Sigmoid colon (tissue), 4 donors: ENCODE measurements at regions not wholly inside any gene's neighbourhood (a gene's known extent, or its start where the extent isn't known, plus 50 kb on each side); places are given as distances from the start of the nearest gene placed in this dataset.

Experiments used
- POLR2A ChIP-seq, 2 donors: fragments of 450-650 bp; IDR thresholded peaks; one replicate each; pipeline ENCODE4 v1.6.1; 2016; ENCODE audit warnings: antibody characterized with exemption in 2 of 2, mild to moderate bottlenecking in 2 of 2, moderate library complexity in 2 of 2
- POLR2AphosphoS5 ChIP-seq, 4 donors: sonication (generic); formaldehyde crosslinking; IDR thresholded peaks; one replicate each; pipeline ENCODE4 v1.6.1; 2017; ENCODE audit warnings: antibody characterized with exemption in 4 of 4

DNA sequence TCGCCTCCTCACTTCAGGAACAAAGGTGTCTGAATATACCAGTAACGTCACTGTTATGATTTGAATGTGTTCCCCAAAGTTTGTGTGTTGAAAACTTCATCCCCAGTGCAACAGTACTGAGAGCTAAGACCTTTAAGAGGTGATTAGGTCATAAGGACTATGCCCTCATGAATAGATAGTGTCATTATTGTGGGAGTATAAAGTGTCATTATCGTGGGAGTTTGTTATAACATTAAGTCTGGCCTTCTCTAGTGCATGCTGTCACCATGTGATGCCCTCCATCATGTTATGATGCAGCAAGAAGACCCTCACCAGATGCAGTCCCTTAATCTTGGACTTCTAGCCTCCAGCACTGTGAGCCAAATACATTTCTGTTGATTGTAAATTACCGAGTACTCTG, 53.7 kb upstream of the TLE3 start:
- no peak for TF ChIP-seq POLR2AphosphoS5 (IDR thresholded peaks at IDR 0.05)
- TF ChIP-seq POLR2A (IDR thresholded peaks at IDR 0.05), result no peak
